MM.1S (cell line): ENCODE measurements at regions not wholly inside any gene's neighbourhood (a gene's known extent, or its start where the extent isn't known, plus 50 kb on each side); places are given as distances from the start of the nearest gene placed in this dataset.
A peak's percentile ranks its signal among the peaks of the same experiment; 100 is the strongest.

Experiments used
- DNase-seq: peaks from one replicate; pipeline ENCODE4 v3.0.0-alpha.2; 2015
- H2AFZ ChIP-seq: fragments of 300-600 bp; sonication (generic); 2 replicates; pipeline ENCODE4 v1.6.0; 2016; ENCODE audit warnings: antibody characterized with exemption, low read length
- H3F3A ChIP-seq: fragments of 300-600 bp; sonication (generic); 2 replicates; pipeline ENCODE4 v1.6.1; 2016; ENCODE audit warnings: mild to moderate bottlenecking, antibody characterized with exemption, low read length, moderate library complexity, mixed read lengths; ENCODE audit not compliant: insufficient read depth
- H3K27ac ChIP-seq: fragments of 300-600 bp; sonication (generic); 2 replicates; pipeline ENCODE4 v1.5.1; 2016; ENCODE audit warnings: mild to moderate bottlenecking, low read length
- H3K27me3 ChIP-seq: fragments of 300-600 bp; sonication (generic); replicated peaks from 2 replicates; pipeline ENCODE4 v1.6.0; 2016; ENCODE audit warnings: low read length; ENCODE audit not compliant: insufficient read depth
- H3K36me3 ChIP-seq: fragments of 300-600 bp; sonication (generic); replicated peaks from 2 replicates; pipeline ENCODE4 v1.6.1; 2016; ENCODE audit warnings: mild to moderate bottlenecking, low read length, mixed read lengths; ENCODE audit not compliant: insufficient read depth
- H3K4me1 ChIP-seq: fragments of 300-600 bp; sonication (generic); 2 replicates; pipeline ENCODE4 v1.6.1; 2016; ENCODE audit warnings: low read length, mixed read lengths
- H3K4me2 ChIP-seq: fragments of 300-600 bp; sonication (generic); 2 replicates; pipeline ENCODE4 v1.6.0; 2016; ENCODE audit warnings: low read depth, low read length
- H3K4me3 ChIP-seq: fragments of 300-600 bp; sonication (generic); 2 replicates; pipeline ENCODE4 v1.5.1; 2016; ENCODE audit warnings: low read length, mixed read lengths
- H3K79me2 ChIP-seq: fragments of 300-600 bp; sonication (generic); 2 replicates; pipeline ENCODE4 v1.6.1; 2016; ENCODE audit warnings: mixed run types, low read length, mixed read lengths
- H3K9ac ChIP-seq: fragments of 300-600 bp; sonication (generic); 2 replicates; pipeline ENCODE4 v1.6.1; 2016; ENCODE audit warnings: low read length, mixed read lengths
- H3K9me2 ChIP-seq: fragments of 300-600 bp; sonication (generic); replicated peaks from 2 replicates; pipeline ENCODE4 v1.6.1; 2016; ENCODE audit warnings: mild to moderate bottlenecking, low read length, mixed read lengths; ENCODE audit not compliant: insufficient read depth
- H3K9me3 ChIP-seq: fragments of 300-600 bp; sonication (generic); replicated peaks from 2 replicates; pipeline ENCODE4 v1.6.1; 2016; ENCODE audit warnings: mild to moderate bottlenecking, low read length, mixed read lengths; ENCODE audit not compliant: insufficient read depth
- H4K20me1 ChIP-seq: fragments of 300-600 bp; sonication (generic); 2 replicates; pipeline ENCODE4 v1.6.1; 2016; ENCODE audit warnings: mild to moderate bottlenecking, low read length, moderate library complexity, mixed read lengths; ENCODE audit not compliant: insufficient read depth
- EZH2 ChIP-seq: fragments of 300-600 bp; sonication (generic); optimal IDR thresholded peaks from 2 replicates; pipeline ENCODE3; 2017; ENCODE audit warnings: low read depth, mild to moderate bottlenecking, antibody characterized with exemption, low read length, mixed read lengths
- EZH2phosphoT487 ChIP-seq: fragments of 300-600 bp; sonication (generic); IDR thresholded peaks from 2 replicates; pipeline ENCODE4 v1.6.1; 2018; ENCODE audit warnings: antibody characterized with exemption, low read length
- TF ChIP-seq, protein P1 (sequence below): fragments of 300-600 bp; sonication (generic); IDR thresholded peaks from 2 replicates; pipeline ENCODE4 v1.5.1; 2016; ENCODE audit warnings: antibody characterized with exemption, low read length, mixed read lengths

DNA sequence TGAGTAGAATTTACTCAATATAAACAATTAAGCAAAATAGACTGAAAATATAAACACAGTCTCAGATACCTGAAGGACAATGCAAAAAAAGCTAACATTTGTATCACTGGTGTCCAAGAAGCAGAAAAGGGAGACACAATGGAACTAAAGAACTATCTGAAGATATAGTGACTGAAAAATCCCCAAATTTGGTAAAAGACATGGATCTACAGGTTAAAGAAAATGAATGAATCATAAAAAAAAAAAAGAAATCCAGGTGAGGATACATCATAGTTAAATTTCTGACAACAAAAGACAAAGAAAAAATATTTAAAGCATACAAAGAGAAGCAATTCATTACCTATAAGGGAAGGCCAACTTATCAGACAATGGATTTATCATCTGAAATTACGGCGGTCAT lies 114.7 kb upstream of the PPP1R3A start:
- H4K20me1 ChIP-seq = no peaks in the 10 kb centered on the region
- H3K4me1 ChIP-seq = no peaks in the 10 kb centered on the region
- no peak overlapping the region for H3K27ac ChIP-seq
- TF ChIP-seq EZH2 = no peak
- TF ChIP-seq, protein P1, sequence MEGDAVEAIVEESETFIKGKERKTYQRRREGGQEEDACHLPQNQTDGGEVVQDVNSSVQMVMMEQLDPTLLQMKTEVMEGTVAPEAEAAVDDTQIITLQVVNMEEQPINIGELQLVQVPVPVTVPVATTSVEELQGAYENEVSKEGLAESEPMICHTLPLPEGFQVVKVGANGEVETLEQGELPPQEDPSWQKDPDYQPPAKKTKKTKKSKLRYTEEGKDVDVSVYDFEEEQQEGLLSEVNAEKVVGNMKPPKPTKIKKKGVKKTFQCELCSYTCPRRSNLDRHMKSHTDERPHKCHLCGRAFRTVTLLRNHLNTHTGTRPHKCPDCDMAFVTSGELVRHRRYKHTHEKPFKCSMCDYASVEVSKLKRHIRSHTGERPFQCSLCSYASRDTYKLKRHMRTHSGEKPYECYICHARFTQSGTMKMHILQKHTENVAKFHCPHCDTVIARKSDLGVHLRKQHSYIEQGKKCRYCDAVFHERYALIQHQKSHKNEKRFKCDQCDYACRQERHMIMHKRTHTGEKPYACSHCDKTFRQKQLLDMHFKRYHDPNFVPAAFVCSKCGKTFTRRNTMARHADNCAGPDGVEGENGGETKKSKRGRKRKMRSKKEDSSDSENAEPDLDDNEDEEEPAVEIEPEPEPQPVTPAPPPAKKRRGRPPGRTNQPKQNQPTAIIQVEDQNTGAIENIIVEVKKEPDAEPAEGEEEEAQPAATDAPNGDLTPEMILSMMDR = no peak
- no peaks in the 10 kb centered on the region for H3F3A ChIP-seq
- H3K79me2 ChIP-seq = no peaks in the 10 kb centered on the region
- H3K27me3 ChIP-seq = no peaks in the 10 kb centered on the region
- H3K36me3 ChIP-seq = no peaks in the 10 kb centered on the region
- H3K9me3 ChIP-seq = no peaks in the 10 kb centered on the region
- no peak overlapping the region for H3K4me2 ChIP-seq
- no peak overlapping the region for H3K9ac ChIP-seq
- H3K4me3 ChIP-seq = no peak overlapping the region
- DNase-seq = no peak
- no peaks in the 10 kb centered on the region for H3K9me2 ChIP-seq
- H2AFZ ChIP-seq = no peak overlapping the region

DNA sequence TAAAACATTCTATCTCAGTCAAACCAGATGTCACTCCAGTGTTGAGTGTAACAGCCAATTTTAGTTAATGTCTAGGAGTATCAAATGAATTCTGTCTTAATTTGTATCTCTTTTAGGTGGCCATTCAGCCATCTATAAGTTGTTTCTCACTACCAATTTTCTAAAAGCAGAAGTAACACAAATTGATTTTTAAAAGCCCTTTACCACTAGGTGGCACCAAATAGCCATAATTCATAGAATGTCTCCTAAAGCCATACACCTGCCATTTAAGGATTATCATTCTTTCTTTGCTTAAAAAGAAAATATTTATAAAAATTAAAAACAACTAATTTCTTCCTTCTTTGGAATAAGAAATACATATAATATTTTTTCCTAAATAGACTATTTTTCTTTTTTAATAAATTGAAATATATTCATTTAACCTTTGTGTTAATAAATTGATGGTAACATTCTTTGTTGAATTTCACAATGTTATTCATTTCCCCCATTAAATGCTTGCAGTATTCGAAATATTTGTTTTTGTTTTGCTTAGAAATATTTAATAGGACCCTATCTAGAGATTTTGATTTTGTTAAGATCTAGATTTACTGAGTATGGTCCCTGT lies 107.8 kb upstream of the PPP1R3A start:
- Histone ChIP-seq H3K27me3 (no peaks in the 10 kb centered on the region), H4K20me1 (no peaks in the 10 kb centered on the region), H3K79me2 (no peaks in the 10 kb centered on the region), H3K4me3 (no peak overlapping the region), H3K36me3 (no peaks in the 10 kb centered on the region), H2AFZ (no peak overlapping the region), H3K9ac (no peak overlapping the region), H3K9me3 (no peaks in the 10 kb centered on the region), H3K4me1 (no peaks in the 10 kb centered on the region), H3F3A (no peaks in the 10 kb centered on the region), H3K9me2 (no peaks in the 10 kb centered on the region), H3K4me2 (no peak overlapping the region), H3K27ac (no peak overlapping the region)
- DNase-seq = peak; percentile 86
- TF ChIP-seq, protein P1 = peak; percentile 59
- no peak for TF ChIP-seq EZH2

DNA sequence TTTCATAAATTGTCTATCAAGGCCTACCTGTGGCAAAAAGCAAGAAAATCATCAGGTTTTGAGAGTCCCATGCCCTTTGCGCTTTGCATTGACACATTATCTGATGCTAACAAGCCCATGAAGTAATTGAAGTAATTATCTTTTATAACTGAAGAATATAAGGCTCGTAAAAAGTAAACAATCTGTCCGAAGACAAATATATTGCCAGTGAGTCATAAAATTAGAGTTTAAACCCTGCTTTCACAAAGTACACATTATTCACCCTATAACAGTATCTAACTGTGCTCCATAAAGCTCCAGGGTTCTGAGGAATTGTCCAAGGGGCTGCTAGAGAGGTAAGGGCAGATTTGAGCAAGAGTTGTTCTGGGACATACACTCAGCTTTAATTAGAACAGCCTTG lies 102.3 kb upstream of the PPP1R3A start:
- Histone ChIP-seq H3K36me3 (no peaks in the 10 kb centered on the region), H3K27ac (no peak overlapping the region), H3K27me3 (no peaks in the 10 kb centered on the region), H3K9me3 (no peaks in the 10 kb centered on the region), H3K4me3 (no peak overlapping the region), H3K4me1 (no peaks in the 10 kb centered on the region), H3K79me2 (no peaks in the 10 kb centered on the region), H3K4me2 (no peak overlapping the region), H3K9ac (no peak overlapping the region), H3K9me2 (no peaks in the 10 kb centered on the region), H4K20me1 (no peaks in the 10 kb centered on the region), H2AFZ (no peak overlapping the region), H3F3A (no peaks in the 10 kb centered on the region)
- TF ChIP-seq EZH2phosphoT487 = no peak
- TF ChIP-seq EZH2 = no peak
- TF ChIP-seq, protein P1 = no peak
- no peak for DNase-seq
